ENCODE measurements at regions not wholly inside any gene's neighbourhood (a gene's known extent, or its start where the extent isn't known, plus 50 kb on each side); places are given as distances from the start of the nearest gene placed in this dataset.

DNA sequence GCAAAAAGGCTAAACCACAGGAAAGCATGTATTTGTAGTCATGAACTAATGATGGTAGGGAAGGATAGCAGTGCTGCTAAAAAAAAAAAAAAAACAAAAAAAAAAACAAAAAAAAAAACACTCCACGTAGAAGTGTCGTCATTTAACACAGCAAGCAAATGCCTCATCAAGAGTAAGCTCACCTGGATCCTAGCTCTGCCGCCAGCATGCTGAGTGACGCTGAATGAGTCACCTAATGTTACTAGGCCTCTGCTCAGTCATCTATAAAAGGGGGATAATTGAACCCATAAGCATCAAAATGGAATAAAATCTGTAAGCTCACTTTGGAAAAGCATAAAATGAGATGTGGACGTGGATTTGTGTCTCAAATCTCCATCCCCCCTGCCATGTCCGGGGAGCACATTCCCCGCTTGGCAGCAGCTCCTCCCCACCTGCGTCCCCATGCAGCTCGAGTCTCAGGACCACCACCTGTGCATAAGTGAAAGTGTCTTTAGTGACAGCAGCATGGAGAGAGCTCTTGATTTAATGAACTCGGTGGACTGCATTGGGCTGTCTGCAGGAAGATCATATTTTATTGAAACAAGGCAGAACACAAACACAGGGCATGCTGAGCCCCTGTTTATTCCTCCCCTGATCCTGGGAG, 427.5 kb downstream of the LRATD1 start:
- TF ChIP-seq, protein P1, sequence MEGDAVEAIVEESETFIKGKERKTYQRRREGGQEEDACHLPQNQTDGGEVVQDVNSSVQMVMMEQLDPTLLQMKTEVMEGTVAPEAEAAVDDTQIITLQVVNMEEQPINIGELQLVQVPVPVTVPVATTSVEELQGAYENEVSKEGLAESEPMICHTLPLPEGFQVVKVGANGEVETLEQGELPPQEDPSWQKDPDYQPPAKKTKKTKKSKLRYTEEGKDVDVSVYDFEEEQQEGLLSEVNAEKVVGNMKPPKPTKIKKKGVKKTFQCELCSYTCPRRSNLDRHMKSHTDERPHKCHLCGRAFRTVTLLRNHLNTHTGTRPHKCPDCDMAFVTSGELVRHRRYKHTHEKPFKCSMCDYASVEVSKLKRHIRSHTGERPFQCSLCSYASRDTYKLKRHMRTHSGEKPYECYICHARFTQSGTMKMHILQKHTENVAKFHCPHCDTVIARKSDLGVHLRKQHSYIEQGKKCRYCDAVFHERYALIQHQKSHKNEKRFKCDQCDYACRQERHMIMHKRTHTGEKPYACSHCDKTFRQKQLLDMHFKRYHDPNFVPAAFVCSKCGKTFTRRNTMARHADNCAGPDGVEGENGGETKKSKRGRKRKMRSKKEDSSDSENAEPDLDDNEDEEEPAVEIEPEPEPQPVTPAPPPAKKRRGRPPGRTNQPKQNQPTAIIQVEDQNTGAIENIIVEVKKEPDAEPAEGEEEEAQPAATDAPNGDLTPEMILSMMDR (IDR thresholded peaks at IDR 0.05), result no peak
- no peak for TF ChIP-seq EP300 (IDR thresholded peaks at IDR 0.05)

Measured in ovary (tissue), 3 donors.